ENCODE measurements at regions not wholly inside any gene's neighbourhood (a gene's known extent, or its start where the extent isn't known, plus 50 kb on each side); places are given as distances from the start of the nearest gene placed in this dataset.

GRCh38 chr17:14510136-14510535, 209.3 kb downstream of the HS3ST3B1 start:
- Mint-ChIP-seq H3K27ac (no peak overlapping the region), H3K9me3 (peaks cover 0 to 10% (median 3%) of the 10 kb centered on the region in 7 donors), H3K27me3 (peaks cover 0 to 6% (median 0%) of the 10 kb centered on the region in 3 donors), H3K4me1 (peaks cover 0 to 4% (median 0%) of the 10 kb centered on the region in 3 donors), H3K4me3 (no peak overlapping the region), H3K36me3 (no peaks in the 10 kb centered on the region)
- ATAC-seq (ENCODE audit: low read depth in 2 of 2) (no peak), DNase-seq (no peak)

- Mint-ChIP-seq H3K36me3 (no peaks in the 10 kb centered on the region), H3K27ac (peak overlapping the region in 1 of 6 donors; percentile 13), H3K9me3 (peaks cover 0 to 12% (median 3%) of the 10 kb centered on the region in 7 donors), H3K4me1 (peaks cover 0 to 4% (median 0%) of the 10 kb centered on the region in 3 donors), H3K4me3 (no peak overlapping the region), H3K27me3 (peaks cover 0 to 8% (median 0%) of the 10 kb centered on the region in 3 donors)
- DNase-seq (no peak), ATAC-seq (ENCODE audit: low read depth in 2 of 2) (no peak)
These were observed 207.3 kb downstream of the HS3ST3B1 start for GRCh38 chr17:14508156-14508555.

GRCh38 chr17:14506364-14506763, 205.5 kb downstream of the HS3ST3B1 start:
- Mint-ChIP-seq H3K4me1 (peaks cover 0 to 4% (median 0%) of the 10 kb centered on the region in 3 donors), H3K27me3 (peaks cover 0 to 8% (median 5%) of the 10 kb centered on the region in 3 donors), H3K36me3 (no peaks in the 10 kb centered on the region), H3K4me3 (no peak overlapping the region), H3K27ac (no peak overlapping the region), H3K9me3 (peaks cover 0 to 12% (median 3%) of the 10 kb centered on the region in 7 donors)
- DNase-seq (no peak), ATAC-seq (ENCODE audit: low read depth in 2 of 2) (no peak)

DNA sequence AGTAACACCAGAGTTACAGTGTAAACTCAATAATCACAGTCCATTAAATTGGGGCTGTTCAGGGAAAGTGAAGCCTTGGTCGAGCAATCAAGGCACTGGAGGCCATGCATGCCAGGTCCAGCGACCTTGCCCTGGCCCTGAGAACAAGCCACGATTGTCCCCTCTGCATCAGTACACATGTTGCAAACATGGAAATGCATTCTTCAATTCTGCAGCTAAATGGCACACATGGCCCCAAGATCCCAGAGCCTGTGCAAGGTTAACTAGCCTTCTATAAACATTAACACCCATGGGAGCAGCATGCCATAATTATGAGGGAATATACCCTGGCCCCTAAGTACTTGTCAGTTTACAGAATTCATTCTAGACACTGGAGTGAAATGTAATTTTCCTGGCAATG, 204.7 kb downstream of the HS3ST3B1 start:
- Mint-ChIP-seq H3K36me3 (no peaks in the 10 kb centered on the region), H3K27ac (no peak overlapping the region), H3K9me3 (peaks cover 0 to 12% (median 3%) of the 10 kb centered on the region in 7 donors), H3K27me3 (peaks cover 0 to 8% (median 5%) of the 10 kb centered on the region in 3 donors), H3K4me3 (no peak overlapping the region), H3K4me1 (peaks cover 0 to 4% (median 0%) of the 10 kb centered on the region in 3 donors)
- DNase-seq (no peak), ATAC-seq (ENCODE audit: low read depth in 2 of 2) (no peak)

DNA sequence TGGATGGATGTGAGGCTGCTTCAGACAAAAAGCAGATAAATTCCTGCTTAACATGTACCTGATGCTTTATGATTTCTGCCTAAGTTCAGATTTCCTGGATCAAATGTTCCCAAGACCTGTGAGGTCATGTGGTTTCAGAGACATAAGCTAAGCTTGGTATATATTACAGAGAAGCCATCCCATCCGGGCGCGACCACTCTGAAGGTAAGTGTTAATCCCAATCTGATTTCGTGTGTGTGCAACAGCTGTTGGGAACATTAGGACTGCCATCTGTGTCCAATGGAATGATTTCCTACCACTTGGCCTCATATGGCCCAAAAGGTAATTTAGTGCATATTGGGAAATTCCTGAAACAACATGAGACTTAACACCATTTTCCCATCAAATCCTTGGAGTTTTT, 199.1 kb downstream of the HS3ST3B1 start:
- Mint-ChIP-seq H3K4me3 (no peak overlapping the region), H3K36me3 (peaks cover 0 to 6% of the 10 kb centered on the region in 2 donors), H3K27ac (no peak overlapping the region), H3K27me3 (peaks cover 0 to 7% (median 5%) of the 10 kb centered on the region in 3 donors), H3K9me3 (peaks cover 0 to 14% (median 5%) of the 10 kb centered on the region in 7 donors), H3K4me1 (no peaks in the 10 kb centered on the region)
- DNase-seq (no peak), ATAC-seq (ENCODE audit: low read depth in 2 of 2) (no peak)

DNA sequence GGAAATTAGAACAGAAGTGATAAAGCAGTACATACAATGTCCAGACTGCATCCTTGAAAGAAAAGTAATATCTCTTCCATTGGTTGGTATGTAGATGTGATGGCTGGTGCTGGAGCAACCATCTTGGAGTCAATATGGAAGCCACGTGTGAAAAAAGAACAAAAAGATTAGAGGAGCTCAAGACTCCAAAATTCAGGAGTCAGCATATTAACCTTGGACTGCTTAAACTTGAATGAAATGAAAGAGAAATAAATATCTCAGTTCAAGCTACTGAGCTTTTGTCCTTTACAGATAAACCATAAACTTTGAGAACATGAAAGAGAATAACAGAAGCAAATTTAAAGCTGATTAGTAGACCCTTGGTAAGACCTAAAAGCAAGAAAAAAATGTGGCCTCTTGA, 197.9 kb downstream of the HS3ST3B1 start:
- peaks cover 0 to 6% (median 5%) of the 10 kb centered on the region in 3 donors for H3K27me3 Mint-ChIP-seq
- no peaks in the 10 kb centered on the region for H3K4me1 Mint-ChIP-seq
- peaks cover 3 to 23% (median 8%) of the 10 kb centered on the region in 7 donors for H3K9me3 Mint-ChIP-seq
- H3K4me3 Mint-ChIP-seq: no peak overlapping the region
- peaks cover 0 to 6% of the 10 kb centered on the region in 2 donors for H3K36me3 Mint-ChIP-seq
- ATAC-seq (ENCODE audit: low read depth in 2 of 2) (no peak), DNase-seq (no peak)
- no peak overlapping the region for H3K27ac Mint-ChIP-seq

GRCh38 chr17:14494161-14494560, 193.3 kb downstream of the HS3ST3B1 start:
- H3K4me3 Mint-ChIP-seq: no peak overlapping the region
- H3K4me1 Mint-ChIP-seq: no peaks in the 10 kb centered on the region

DNA sequence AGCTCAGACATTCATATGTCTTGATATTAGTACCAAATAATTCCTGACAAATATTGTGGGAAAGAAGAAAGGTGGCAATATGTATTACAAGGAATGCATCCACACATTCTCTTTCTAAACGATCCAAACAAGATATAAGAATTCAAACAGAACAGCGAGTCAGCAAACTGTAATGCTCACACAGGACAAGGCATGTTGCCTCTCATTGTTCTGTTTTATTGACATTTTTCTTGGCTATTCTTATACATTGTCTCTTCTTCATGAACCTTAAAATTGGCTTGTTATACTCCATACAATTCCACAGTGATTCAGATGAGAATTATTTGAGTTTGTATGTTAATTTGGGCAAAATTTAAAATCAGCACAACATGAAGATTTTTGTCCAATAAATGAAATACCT, 189.1 kb downstream of the HS3ST3B1 start:
- ATAC-seq (ENCODE audit: low read depth in 2 of 2) (no peak), DNase-seq (no peak)
- H3K4me3 Mint-ChIP-seq: no peak overlapping the region
- peaks cover 0 to 8% (median 4%) of the 10 kb centered on the region in 7 donors for H3K9me3 Mint-ChIP-seq
- no peaks in the 10 kb centered on the region for H3K4me1 Mint-ChIP-seq
- no peaks in the 10 kb centered on the region for H3K27me3 Mint-ChIP-seq
- no peak overlapping the region for H3K27ac Mint-ChIP-seq
- H3K36me3 Mint-ChIP-seq: no peaks in the 10 kb centered on the region

More at GRCh38 chr17:14494161-14494560, 193.3 kb downstream of the HS3ST3B1 start:
- H3K36me3 Mint-ChIP-seq: peaks cover 0 to 6% of the 10 kb centered on the region in 2 donors
- no peak overlapping the region for H3K27ac Mint-ChIP-seq
- peaks cover 3 to 23% (median 9%) of the 10 kb centered on the region in 7 donors for H3K9me3 Mint-ChIP-seq
- no peak for DNase-seq
- no peak for ATAC-seq (ENCODE audit: low read depth in 2 of 2)
- H3K27me3 Mint-ChIP-seq: peaks cover 0 to 6% (median 0%) of the 10 kb centered on the region in 3 donors

DNA sequence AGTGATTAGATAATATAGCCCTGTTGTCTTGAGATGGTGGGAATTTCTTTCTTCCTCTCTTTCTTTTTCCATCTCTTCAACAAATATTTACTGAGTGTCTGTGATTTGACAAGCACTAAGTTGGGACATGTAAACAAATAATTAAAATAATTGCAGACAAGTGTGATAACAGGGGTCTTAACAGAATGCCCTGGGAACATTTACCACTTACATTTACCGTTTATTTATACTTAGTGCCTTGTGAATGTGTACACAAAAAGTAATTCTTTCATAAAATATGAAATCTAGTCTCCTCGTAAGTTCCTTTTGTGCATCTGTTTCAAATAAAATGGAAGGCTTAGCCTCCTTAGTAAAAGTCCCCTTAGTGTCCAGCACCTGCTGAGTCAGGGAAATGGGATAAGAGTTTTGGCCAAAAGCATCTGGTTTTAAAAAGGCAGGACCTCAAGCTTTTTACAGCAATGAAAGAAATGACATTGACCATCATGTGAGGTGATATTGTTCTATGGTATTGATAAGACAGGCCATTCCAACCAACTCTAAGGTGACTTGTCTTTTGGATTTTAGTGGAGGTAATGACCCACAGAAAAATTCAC, 188.2 kb downstream of the HS3ST3B1 start:
- Mint-ChIP-seq H3K4me3 (no peak overlapping the region), H3K4me1 (no peaks in the 10 kb centered on the region), H3K36me3 (no peaks in the 10 kb centered on the region), H3K27me3 (no peaks in the 10 kb centered on the region), H3K27ac (peak overlapping the region in 1 of 6 donors; percentile 33), H3K9me3 (peaks cover 0 to 2% (median 0%) of the 10 kb centered on the region in 7 donors)
- ATAC-seq (ENCODE audit: low read depth in 2 of 2) (no peak), DNase-seq (no peak)

GRCh38 chr17:14487068-14487467, 186.2 kb downstream of the HS3ST3B1 start:
- ATAC-seq (ENCODE audit: low read depth in 2 of 2) (no peak), DNase-seq (no peak)
- H3K27ac Mint-ChIP-seq: peak overlapping the region in 3 of 6 donors; percentile 29 to 58 (median 43)
- H3K4me3 Mint-ChIP-seq: no peak overlapping the region
- peaks cover 0 to 4% (median 0%) of the 10 kb centered on the region in 7 donors for H3K9me3 Mint-ChIP-seq
- H3K4me1 Mint-ChIP-seq: no peaks in the 10 kb centered on the region
- no peaks in the 10 kb centered on the region for H3K36me3 Mint-ChIP-seq
- no peaks in the 10 kb centered on the region for H3K27me3 Mint-ChIP-seq

GRCh38 chr17:14482715-14483114, 181.8 kb downstream of the HS3ST3B1 start:
- no peak overlapping the region for H3K27ac Mint-ChIP-seq
- H3K36me3 Mint-ChIP-seq: no peaks in the 10 kb centered on the region
- H3K27me3 Mint-ChIP-seq: no peaks in the 10 kb centered on the region
- peaks cover 0 to 4% (median 0%) of the 10 kb centered on the region in 7 donors for H3K9me3 Mint-ChIP-seq
- H3K4me3 Mint-ChIP-seq: no peak overlapping the region
- no peaks in the 10 kb centered on the region for H3K4me1 Mint-ChIP-seq
- ATAC-seq (ENCODE audit: low read depth in 2 of 2): no peak
- no peak for DNase-seq

- DNase-seq (no peak), ATAC-seq (ENCODE audit: low read depth in 2 of 2) (no peak)
- Mint-ChIP-seq H3K27me3 (peaks cover 0 to 6% (median 4%) of the 10 kb centered on the region in 3 donors), H3K4me1 (no peaks in the 10 kb centered on the region), H3K36me3 (no peaks in the 10 kb centered on the region), H3K9me3 (peaks cover 0 to 2% (median 0%) of the 10 kb centered on the region in 7 donors), H3K27ac (no peak overlapping the region), H3K4me3 (no peak overlapping the region)
These were observed 180.8 kb downstream of the HS3ST3B1 start for GRCh38 chr17:14481664-14482063.

- Mint-ChIP-seq H3K4me3 (no peak overlapping the region), H3K9me3 (peaks cover 0 to 1% (median 0%) of the 10 kb centered on the region in 7 donors), H3K27me3 (peaks cover 4 to 8% (median 6%) of the 10 kb centered on the region in 3 donors), H3K4me1 (no peaks in the 10 kb centered on the region), H3K27ac (peak overlapping the region in 1 of 6 donors; percentile 22), H3K36me3 (no peaks in the 10 kb centered on the region)
- ATAC-seq (ENCODE audit: low read depth in 2 of 2): no peak
- DNase-seq: no peak
These were observed 173.7 kb downstream of the HS3ST3B1 start for GRCh38 chr17:14474591-14474990.

GRCh38 chr17:14471052-14471451, 170.2 kb downstream of the HS3ST3B1 start:
- Mint-ChIP-seq H3K27me3 (peaks cover 0 to 8% (median 0%) of the 10 kb centered on the region in 3 donors), H3K27ac (no peak overlapping the region), H3K9me3 (peaks cover 9 to 17% (median 15%) of the 10 kb centered on the region in 7 donors), H3K4me1 (peaks cover 5 to 6% (median 6%) of the 10 kb centered on the region in 3 donors), H3K36me3 (peaks cover 0 to 11% of the 10 kb centered on the region in 2 donors), H3K4me3 (no peak overlapping the region)
- no peak for ATAC-seq (ENCODE audit: low read depth in 2 of 2)
- no peak for DNase-seq
